ENCODE measurements at regions not wholly inside any gene's neighbourhood (a gene's known extent, or its start where the extent isn't known, plus 50 kb on each side); places are given as distances from the start of the nearest gene placed in this dataset.
"Not testable (repeated sequence)": the region's sequence is repeated elsewhere in the genome, so short reads cannot be mapped to it uniquely, and the experiment has no call there.

DNA sequence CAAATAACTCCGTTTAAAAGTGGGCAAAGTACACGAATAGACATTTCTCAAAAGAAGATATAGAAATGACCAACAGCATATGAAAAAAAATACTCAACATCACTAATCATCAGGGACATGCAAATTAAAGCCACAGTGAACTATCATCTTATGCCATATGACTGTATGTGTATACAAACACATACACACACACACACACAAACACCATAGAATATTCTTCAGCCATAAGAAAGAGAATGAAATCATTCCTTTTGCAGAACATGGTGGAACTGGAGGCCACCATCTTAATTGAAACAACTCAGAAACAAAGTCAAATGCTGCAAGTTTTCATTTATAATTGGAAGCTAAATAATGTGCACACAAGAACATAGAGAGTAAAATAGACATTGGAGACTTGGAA, 1019.4 kb downstream of the KCNMA1 start:
- no peaks in the 10 kb centered on the region for H3K36me3 ChIP-seq (ENCODE audit: control insufficient read depth in 2 of 2, insufficient read depth in 2 of 2, low read length in 2 of 2)
- no peak overlapping the region for H3K4me3 ChIP-seq (ENCODE audit: low read length in 2 of 2)
- H3K27me3 ChIP-seq (ENCODE audit: control insufficient read depth in 1 of 2, insufficient read depth in 2 of 2, low read length in 2 of 2) = no peaks in the 10 kb centered on the region
- H3K9me3 ChIP-seq (ENCODE audit: control insufficient read depth in 2 of 2, low read length in 2 of 2) = no peaks in the 10 kb centered on the region
- H3K9ac ChIP-seq (ENCODE audit: low read length in 2 of 2) = no peak overlapping the region
- no peak overlapping the region for H3K27ac ChIP-seq (ENCODE audit: low read length)
- no peaks in the 10 kb centered on the region for H3K4me1 ChIP-seq (ENCODE audit: control insufficient read depth, insufficient read depth, low read length)

- not testable (repeated sequence) for H3K9ac ChIP-seq (ENCODE audit: low read length in 2 of 2); H3K9me3 ChIP-seq (ENCODE audit: control insufficient read depth in 2 of 2, low read length in 2 of 2); H3K36me3 ChIP-seq (ENCODE audit: control insufficient read depth in 2 of 2, insufficient read depth in 2 of 2, low read length in 2 of 2); H3K4me3 ChIP-seq (ENCODE audit: low read length in 2 of 2); H3K4me1 ChIP-seq (ENCODE audit: control insufficient read depth, insufficient read depth, low read length); H3K27ac ChIP-seq (ENCODE audit: low read length); H3K27me3 ChIP-seq (ENCODE audit: control insufficient read depth in 1 of 2, insufficient read depth in 2 of 2, low read length in 2 of 2)
These were observed 1020.9 kb downstream of the KCNMA1 start for GRCh38 chr10:76616666-76617065.

DNA sequence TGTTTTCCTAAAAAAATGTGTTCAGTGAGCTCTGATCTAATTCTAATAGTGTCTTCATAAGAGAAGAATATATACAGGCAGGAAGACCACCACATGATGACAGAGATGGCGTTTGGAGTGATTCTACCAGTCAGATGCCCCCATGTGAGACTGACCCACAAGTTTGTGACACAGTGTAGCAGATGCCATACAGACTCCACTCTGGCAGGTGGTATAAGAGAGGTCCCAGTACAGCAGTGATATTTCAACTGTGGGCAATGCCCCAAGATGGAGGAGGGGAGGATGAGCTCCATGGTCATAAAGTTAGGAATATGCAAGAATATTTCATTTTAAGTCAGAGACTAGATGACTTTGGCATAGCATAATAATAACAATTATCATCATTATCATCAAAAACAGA, 1022.6 kb downstream of the KCNMA1 start:
- Histone ChIP-seq H3K36me3 (ENCODE audit: control insufficient read depth in 2 of 2, insufficient read depth in 2 of 2, low read length in 2 of 2) (no peaks in the 10 kb centered on the region), H3K27ac (ENCODE audit: low read length) (no peak overlapping the region), H3K4me1 (ENCODE audit: control insufficient read depth, insufficient read depth, low read length) (no peaks in the 10 kb centered on the region), H3K4me3 (ENCODE audit: low read length in 2 of 2) (no peak overlapping the region), H3K9ac (ENCODE audit: low read length in 2 of 2) (no peak overlapping the region), H3K9me3 (ENCODE audit: control insufficient read depth in 2 of 2, low read length in 2 of 2) (no peaks in the 10 kb centered on the region), H3K27me3 (ENCODE audit: control insufficient read depth in 1 of 2, insufficient read depth in 2 of 2, low read length in 2 of 2) (no peaks in the 10 kb centered on the region)

Measured in stomach smooth muscle (tissue), 2 donors.